ENCODE measurements at regions not wholly inside any gene's neighbourhood (a gene's known extent, or its start where the extent isn't known, plus 50 kb on each side); places are given as distances from the start of the nearest gene placed in this dataset.
A peak's percentile ranks its signal among the peaks of the same experiment; 100 is the strongest.
"Not testable (repeated sequence)": the region's sequence is repeated elsewhere in the genome, so short reads cannot be mapped to it uniquely, and the experiment has no call there.

DNA sequence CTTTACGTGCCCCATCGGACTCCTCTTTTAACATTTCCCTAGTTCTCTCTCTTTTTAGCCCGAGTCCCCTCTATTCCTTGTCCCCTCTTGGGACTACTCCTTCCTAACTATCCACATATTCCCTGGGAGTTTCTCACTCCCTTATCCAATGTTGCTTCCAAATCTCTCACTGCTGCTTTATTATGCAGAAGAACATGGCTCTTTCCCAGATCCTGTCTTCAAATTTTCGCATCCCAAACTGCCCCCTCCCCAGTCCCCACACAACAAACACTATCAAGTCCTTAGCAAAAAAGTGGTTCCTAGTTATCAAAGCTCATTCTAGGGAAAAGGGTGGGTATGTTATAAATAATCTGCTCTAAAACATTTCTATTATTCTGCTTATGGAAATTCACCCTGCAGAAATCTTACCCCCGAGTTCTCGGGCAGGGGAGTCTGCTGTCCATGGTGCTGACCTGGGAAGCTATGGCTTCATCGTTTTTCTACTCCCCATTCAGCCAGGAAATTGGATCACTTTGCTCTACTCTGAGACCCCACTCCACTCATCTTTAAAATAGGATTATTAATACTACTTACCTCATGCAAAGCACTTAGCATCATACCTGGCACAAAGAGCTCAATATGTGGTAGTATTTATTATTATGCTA, 393.5 kb downstream of the BUD13 start:
- Mint-ChIP-seq H3K27ac (no peak overlapping the region), H3K9me3 (peaks cover 0 to 7% (median 0%) of the 10 kb centered on the region in 3 donors), H3K4me1 (peaks cover 0 to 7% (median 0%) of the 10 kb centered on the region in 3 donors), H3K4me3 (no peak overlapping the region), H3K36me3 (no peaks in the 10 kb centered on the region), H3K27me3 (peaks cover 14% of the 10 kb centered on the region)

DNA sequence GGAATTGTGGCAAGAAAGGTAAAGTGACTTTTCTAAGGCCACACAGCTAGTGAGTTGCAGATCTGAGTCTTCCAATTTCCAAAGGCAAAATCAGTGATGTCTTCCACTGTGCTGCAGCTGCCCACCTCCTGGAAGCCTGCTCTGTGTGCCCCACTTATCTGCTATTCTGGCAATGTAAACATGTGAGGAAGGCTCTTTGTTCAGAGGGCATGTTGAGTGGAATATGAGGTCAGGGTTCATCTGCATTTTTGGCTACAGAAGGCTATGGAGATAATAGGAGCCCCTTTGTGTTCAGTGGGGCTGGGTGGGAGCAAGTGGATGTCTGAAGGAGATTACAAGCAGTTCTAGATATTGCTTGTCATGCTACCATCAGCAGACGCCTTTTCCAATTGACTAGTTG, 396.2 kb downstream of the BUD13 start:
- peaks cover 10% of the 10 kb centered on the region for H3K27me3 Mint-ChIP-seq
- no peaks in the 10 kb centered on the region for H3K36me3 Mint-ChIP-seq
- peaks cover 0 to 11% (median 0%) of the 10 kb centered on the region in 3 donors for H3K4me1 Mint-ChIP-seq
- no peak overlapping the region for H3K4me3 Mint-ChIP-seq
- peaks cover 0 to 8% (median 0%) of the 10 kb centered on the region in 3 donors for H3K9me3 Mint-ChIP-seq
- no peak overlapping the region for H3K27ac Mint-ChIP-seq

DNA sequence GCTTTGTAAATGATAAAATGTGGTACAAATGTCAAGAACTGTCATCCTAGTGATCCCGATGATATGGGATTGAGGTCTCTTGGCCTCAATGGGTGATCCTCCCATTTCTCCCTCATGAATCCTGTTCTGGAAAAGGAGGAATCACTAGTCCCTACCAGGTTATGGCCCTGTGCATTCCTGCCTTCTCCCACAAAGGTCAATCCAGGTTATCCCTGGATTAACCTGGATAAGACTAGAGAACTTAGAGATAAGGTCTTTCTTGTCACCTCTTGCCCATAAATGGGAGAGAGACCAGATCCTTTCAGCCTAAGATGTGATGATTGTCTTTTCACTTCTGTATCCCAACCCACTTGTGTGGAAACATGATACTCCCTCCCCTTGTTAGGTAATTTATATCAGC, 396.7 kb downstream of the BUD13 start:
- peaks cover 0 to 8% (median 0%) of the 10 kb centered on the region in 3 donors for H3K9me3 Mint-ChIP-seq
- peaks cover 7% of the 10 kb centered on the region for H3K27me3 Mint-ChIP-seq
- peaks cover 0 to 13% (median 0%) of the 10 kb centered on the region in 3 donors for H3K4me1 Mint-ChIP-seq
- H3K27ac Mint-ChIP-seq: no peak overlapping the region
- no peak overlapping the region for H3K4me3 Mint-ChIP-seq
- H3K36me3 Mint-ChIP-seq: no peaks in the 10 kb centered on the region

DNA sequence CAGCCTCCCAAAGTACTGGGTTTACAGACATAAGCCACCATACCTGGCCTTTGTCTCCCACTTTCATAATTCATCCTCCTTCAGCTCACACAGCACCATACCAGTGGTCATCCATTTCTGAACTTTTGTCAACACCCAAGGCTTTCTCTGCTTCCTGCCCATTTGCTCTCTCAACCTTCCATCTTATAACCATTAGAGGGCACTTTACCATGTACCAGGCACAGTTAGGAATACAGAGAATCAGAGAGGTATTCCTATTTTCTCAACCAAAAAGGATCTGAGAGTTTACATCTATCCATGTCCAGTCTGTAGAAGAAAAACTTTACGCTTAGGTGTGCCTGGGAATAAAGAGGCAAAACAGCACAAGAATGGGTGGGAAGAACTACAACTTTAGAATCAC, 397.6 kb downstream of the BUD13 start:
- H3K27ac Mint-ChIP-seq: no peak overlapping the region
- H3K4me3 Mint-ChIP-seq: no peak overlapping the region
- peaks cover 0 to 8% (median 0%) of the 10 kb centered on the region in 3 donors for H3K9me3 Mint-ChIP-seq
- peaks cover 7% of the 10 kb centered on the region for H3K27me3 Mint-ChIP-seq
- peaks cover 0 to 13% (median 0%) of the 10 kb centered on the region in 3 donors for H3K4me1 Mint-ChIP-seq
- H3K36me3 Mint-ChIP-seq: no peaks in the 10 kb centered on the region

DNA sequence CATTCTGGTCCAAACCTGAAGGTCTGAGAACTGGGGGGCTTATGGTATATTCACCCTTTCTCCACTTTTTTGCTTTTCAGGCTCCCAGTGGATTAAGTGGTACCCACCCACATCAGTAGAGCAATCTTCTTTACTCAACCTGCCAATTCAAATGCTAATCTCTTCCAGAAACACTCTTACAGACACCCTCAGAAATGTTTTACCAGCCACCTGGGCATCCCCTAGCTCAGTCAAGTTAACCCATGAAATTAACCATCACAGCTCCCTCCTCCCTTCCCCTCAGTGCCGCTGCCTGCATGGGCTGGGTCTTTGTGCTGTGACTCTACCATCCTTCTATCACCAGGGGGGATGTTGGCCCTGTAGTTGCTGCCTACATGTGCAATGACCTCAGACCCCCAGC, 398.7 kb downstream of the BUD13 start:
- Mint-ChIP-seq H3K36me3 (no peaks in the 10 kb centered on the region), H3K4me3 (no peak overlapping the region), H3K4me1 (peaks cover 0 to 14% (median 0%) of the 10 kb centered on the region in 3 donors), H3K27ac (no peak overlapping the region), H3K9me3 (peaks cover 0 to 6% (median 0%) of the 10 kb centered on the region in 3 donors), H3K27me3 (peaks cover 2% of the 10 kb centered on the region)

DNA sequence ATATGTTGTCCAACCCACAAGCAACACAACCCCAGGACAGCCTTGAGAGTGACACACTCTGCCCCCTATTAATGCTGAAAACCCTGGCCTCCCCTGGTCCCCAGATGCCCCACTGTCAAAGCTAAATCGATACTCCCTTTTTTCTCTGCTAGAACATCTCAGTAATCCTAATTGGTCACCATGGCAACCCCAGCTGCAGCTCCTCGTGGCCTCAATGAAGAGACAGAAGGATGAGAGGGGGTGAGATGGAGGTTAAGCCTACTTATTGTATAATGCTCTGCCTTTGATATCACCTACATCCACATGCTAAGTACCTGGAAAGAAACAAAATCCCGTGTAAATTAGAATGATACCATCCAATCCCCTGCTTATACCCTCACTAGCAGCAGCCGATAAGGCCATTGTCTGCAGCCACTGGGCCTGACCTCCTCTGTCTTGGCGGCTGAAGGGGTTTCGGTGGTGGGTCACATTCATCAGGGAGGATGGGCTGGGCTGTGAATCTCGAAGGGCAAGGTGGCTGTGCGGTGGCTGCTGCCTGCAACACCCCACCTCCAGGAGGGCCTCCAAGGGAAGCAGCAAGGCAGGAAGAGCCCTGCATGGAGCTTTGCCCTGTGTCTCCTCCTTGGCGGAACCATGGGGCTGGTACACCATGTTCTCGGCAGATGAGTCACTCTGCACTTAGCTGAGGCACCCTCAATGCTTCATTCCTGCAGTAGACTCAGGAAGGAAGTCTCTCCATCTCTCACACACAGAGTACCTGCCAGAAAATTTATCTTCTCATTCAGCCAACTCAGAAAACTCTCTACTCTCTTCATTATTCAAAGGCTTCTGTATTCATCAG, 399.5 kb downstream of the BUD13 start:
- no peak overlapping the region for H3K27ac Mint-ChIP-seq
- no peak overlapping the region for H3K4me3 Mint-ChIP-seq
- H3K36me3 Mint-ChIP-seq: no peaks in the 10 kb centered on the region
- H3K27me3 Mint-ChIP-seq: peaks cover 2% of the 10 kb centered on the region
- peaks cover 0 to 6% (median 0%) of the 10 kb centered on the region in 3 donors for H3K9me3 Mint-ChIP-seq
- peaks cover 0 to 11% (median 0%) of the 10 kb centered on the region in 3 donors for H3K4me1 Mint-ChIP-seq

DNA sequence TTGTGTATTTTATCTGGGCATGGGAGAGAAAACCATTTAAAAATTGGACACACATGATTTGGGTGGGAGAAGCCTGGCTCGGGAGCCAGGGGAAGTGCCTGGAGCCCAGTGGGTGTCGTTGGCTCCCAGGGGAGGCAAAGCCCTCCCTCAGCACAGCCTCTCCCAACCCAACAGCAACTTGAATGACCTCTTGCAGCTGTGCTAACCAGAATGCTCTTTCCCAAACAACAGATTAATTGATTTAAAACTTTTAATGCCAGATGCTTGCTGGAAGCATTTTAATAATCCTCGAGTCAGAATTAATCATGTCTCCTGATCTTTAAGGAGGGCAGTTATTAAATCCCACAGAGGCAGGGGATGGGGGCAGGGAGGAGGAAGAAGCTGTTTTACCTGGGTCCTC, 401.6 kb downstream of the BUD13 start:
- H3K27ac Mint-ChIP-seq: no peak overlapping the region
- H3K9me3 Mint-ChIP-seq: peaks cover 0 to 6% (median 0%) of the 10 kb centered on the region in 3 donors
- peaks cover 2% of the 10 kb centered on the region for H3K27me3 Mint-ChIP-seq
- H3K4me3 Mint-ChIP-seq: no peak overlapping the region
- H3K4me1 Mint-ChIP-seq: peaks cover 0 to 14% (median 0%) of the 10 kb centered on the region in 3 donors
- no peaks in the 10 kb centered on the region for H3K36me3 Mint-ChIP-seq

DNA sequence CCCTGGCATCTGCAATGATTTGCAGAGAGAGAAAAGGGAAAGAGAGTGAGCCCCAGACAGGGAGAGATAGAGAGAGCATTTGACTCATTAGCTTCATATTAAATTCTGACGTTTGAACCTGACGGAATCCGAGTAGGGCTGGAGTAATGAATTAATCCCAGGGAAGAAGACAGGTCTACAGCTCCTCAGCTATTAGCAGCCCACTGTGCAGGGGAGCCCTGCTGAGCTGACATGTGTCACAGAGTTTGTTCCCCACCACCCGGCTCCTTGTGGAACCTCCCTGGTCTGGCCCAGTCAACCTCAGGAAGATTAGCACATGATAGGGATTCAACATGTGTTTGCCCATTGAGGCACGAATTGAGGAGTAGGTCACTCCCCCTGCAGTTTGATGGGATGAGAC, 404.0 kb downstream of the BUD13 start:
- H3K4me3 Mint-ChIP-seq: no peak overlapping the region
- peaks cover 0 to 23% (median 2%) of the 10 kb centered on the region in 3 donors for H3K4me1 Mint-ChIP-seq
- H3K9me3 Mint-ChIP-seq: peaks cover 0 to 3% (median 1%) of the 10 kb centered on the region in 3 donors
- H3K36me3 Mint-ChIP-seq: peaks cover 2% of the 10 kb centered on the region
- peaks cover 5% of the 10 kb centered on the region for H3K27me3 Mint-ChIP-seq
- H3K27ac Mint-ChIP-seq: no peak overlapping the region

DNA sequence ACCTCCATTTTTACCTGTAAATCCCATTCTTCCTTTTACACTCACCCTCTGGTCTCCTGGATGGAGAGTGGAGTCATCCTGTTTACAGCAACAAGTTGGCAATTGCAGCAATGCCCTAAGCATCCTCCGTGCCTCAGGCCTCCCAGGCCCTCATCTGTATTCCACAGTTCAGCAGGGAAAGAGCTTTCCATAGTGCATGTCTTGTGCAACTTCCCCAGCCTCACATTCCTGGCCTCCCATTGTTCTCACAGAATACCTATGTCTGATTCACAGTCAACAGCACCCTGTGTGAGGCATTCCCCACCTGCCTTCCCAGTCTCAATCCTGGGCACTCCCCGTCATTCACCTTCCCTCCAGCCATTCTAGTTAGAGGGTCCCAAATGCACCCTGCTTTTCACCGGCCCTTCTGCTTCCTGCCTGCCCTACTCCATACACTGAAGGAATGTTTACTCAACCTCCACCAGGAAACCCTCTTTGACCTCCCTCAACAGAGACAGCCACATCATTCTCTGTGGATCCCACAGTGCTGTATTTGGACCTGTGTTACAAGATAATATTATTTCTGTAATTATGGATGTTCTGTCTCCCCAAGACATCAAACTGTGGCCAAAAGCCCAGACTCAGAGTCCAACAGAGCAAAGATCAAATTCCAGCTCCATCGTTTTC, 405.7 kb downstream of the BUD13 start:
- H3K9me3 Mint-ChIP-seq: peaks cover 0 to 3% (median 0%) of the 10 kb centered on the region in 3 donors
- H3K4me1 Mint-ChIP-seq: peaks cover 0 to 24% (median 2%) of the 10 kb centered on the region in 3 donors
- H3K27me3 Mint-ChIP-seq: peaks cover 5% of the 10 kb centered on the region
- peak overlapping the region in 2 of 4 donors; percentile 5 to 7 for H3K4me3 Mint-ChIP-seq
- H3K36me3 Mint-ChIP-seq: peaks cover 2% of the 10 kb centered on the region
- no peak overlapping the region for H3K27ac Mint-ChIP-seq

DNA sequence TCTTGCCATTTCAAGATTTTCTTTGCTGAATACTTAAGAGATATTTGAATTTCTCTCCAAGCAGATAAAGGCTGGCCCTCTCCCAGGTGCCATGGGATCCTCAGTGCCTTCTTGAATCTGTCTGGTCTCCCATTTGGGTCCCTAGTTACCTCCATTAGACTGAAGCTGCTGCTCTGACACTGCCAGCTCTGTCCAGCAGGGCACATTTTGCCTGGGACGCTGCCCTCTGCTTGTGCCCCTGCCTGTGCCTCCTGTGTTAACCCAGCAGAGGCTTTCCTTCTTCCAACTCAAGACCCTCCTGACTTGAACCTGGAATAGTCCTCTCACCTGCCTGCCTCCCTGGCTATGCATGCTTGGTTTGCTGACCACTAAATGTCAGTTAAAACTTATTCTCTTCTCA, 406.3 kb downstream of the BUD13 start:
- peak overlapping the region in 2 of 4 donors; percentile 5 to 23 for H3K4me3 Mint-ChIP-seq
- H3K27me3 Mint-ChIP-seq: peaks cover 3% of the 10 kb centered on the region
- peaks cover 0 to 3% (median 0%) of the 10 kb centered on the region in 3 donors for H3K9me3 Mint-ChIP-seq
- peaks cover 2% of the 10 kb centered on the region for H3K36me3 Mint-ChIP-seq
- H3K4me1 Mint-ChIP-seq: peaks cover 0 to 21% (median 2%) of the 10 kb centered on the region in 3 donors
- peak overlapping the region in 1 of 3 donors; percentile 82 for H3K27ac Mint-ChIP-seq

DNA sequence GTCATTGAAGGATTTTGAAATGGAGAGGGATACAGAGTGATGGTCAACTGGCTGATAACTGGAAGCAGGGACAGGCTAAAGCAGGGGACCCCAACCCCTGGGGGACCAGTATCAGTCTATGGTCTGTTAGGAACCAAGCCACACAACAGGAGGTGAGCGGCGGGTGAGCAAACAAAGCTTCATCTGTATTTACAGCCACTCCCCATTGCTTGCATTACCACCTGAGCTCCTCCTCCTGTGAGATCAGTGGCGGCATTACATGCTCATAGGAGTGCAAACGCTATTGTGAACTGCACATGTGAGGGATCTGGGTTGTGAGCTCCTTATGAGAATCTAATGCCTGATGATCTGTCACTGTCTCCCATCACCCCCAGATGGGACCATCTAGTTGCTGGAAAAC, 407.9 kb downstream of the BUD13 start:
- Mint-ChIP-seq H3K27ac (peak overlapping the region in 1 of 3 donors; percentile 85), H3K4me3 (peak overlapping the region in 2 of 4 donors; percentile 62 to 76), H3K4me1 (peaks cover 0 to 28% (median 4%) of the 10 kb centered on the region in 3 donors)
- not testable (repeated sequence) for H3K9me3 Mint-ChIP-seq, H3K36me3 Mint-ChIP-seq, H3K27me3 Mint-ChIP-seq

DNA sequence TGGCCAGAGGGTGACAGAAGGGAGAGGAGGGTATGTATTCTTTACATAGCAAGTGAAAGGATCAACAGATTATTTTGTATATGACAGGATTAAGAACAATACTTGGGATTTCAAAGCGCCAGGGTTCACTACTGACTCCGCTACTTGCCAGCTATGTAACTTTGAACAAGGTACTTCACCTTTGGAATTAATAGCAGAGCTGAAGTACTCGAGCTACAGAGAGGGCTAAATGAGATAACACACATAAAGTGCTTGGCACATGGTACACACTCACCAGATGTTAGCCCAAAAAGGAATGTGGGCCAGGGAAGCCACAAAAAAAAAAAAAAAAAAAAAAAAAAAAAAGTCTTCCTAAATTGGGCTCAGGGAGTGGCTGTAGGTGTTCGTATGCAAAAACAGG, 408.4 kb downstream of the BUD13 start:
- Mint-ChIP-seq H3K4me3 (peak overlapping the region in 2 of 4 donors; percentile 62 to 76), H3K9me3 (peaks cover 0 to 3% (median 0%) of the 10 kb centered on the region in 3 donors), H3K27me3 (peaks cover 3% of the 10 kb centered on the region), H3K4me1 (peaks cover 0 to 29% (median 4%) of the 10 kb centered on the region in 3 donors), H3K36me3 (peaks cover 2% of the 10 kb centered on the region), H3K27ac (peak overlapping the region in 1 of 3 donors; percentile 85)

DNA sequence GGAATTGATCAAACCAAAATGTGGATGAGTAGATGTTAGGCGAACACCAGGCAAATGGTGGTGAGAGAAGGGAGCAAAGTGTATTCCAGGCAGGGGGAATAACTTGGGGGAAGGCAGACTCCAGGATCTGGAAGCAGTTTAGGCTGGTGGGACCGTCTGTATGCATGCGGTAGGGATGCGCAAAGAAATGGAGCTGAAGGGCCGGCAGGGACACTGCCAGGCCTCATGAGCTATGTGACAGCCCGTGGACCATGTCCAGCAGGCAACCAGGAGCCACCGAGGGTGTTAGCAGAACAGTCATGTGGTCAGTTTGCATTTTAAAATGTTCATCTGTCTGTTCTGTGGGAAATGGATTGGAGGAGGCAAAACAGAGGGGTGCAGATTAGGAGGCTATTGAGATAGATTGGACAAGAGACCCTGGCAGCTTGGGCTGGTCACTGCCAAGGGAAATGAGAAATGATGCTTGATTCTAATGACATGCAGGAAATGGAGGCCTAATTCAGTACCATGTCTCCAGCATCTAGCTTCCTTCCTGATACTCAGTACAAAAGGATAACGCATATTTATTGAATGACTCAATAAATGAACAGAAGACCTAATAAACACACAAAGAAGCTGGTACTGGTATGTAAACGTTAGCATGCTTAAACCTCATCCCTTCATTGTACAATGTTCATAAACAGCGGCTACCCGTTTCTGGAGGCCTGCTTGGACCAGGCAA, 412.4 kb downstream of the BUD13 start:
- Mint-ChIP-seq H3K4me3 (no peak overlapping the region), H3K27ac (no peak overlapping the region), H3K27me3 (peaks cover 3% of the 10 kb centered on the region), H3K9me3 (peaks cover 0 to 3% (median 2%) of the 10 kb centered on the region in 3 donors), H3K36me3 (peaks cover 2% of the 10 kb centered on the region), H3K4me1 (peaks cover 0 to 23% (median 6%) of the 10 kb centered on the region in 3 donors)

DNA sequence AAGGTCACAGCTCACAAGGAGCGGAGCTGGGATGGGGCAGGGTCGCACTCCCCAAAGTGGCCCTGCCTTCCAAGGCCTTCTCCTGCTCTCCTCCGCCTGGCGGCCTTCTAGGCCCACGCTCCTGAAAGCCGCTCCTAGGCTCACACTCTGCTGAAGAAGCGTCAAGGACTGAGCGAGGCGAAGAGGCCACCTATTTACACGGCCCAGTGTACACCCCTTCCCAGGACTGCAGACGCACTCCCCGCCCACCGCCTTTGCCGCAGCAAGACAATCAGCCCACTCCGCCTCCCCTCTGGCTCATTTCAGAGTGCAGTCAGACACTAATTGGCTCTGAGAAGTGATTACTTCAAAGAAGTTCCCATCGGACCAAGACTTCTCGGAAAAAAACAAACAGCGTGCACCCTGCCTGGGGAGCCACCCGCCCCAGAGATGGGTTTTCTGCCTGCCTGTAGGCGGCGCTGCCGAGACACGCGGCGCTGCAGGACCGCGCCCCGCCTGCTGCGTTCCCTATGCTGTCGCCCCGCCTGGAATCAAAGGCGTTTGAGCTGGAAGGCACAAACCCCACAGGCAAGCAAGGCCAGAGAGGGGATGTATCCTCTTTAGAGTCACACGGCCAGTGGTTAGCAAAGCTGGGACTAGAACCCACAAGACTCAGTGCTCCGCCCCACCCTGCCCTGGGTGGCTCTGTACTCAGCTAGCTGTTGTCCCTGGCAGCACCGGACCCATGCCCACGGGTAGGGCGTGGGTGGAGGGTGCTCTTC, 414.8 kb downstream of the BUD13 start:
- Mint-ChIP-seq H3K9me3 (peaks cover 0 to 2% (median 0%) of the 10 kb centered on the region in 3 donors), H3K27me3 (no peaks in the 10 kb centered on the region), H3K36me3 (no peaks in the 10 kb centered on the region), H3K4me3 (no peak overlapping the region), H3K27ac (no peak overlapping the region), H3K4me1 (peaks cover 0 to 24% (median 4%) of the 10 kb centered on the region in 3 donors)

Measured in IgD-negative memory B cell (primary cell).